Sigmoid colon (tissue), 3 donors: ENCODE measurements at regions not wholly inside any gene's neighbourhood (a gene's known extent, or its start where the extent isn't known, plus 50 kb on each side); places are given as distances from the start of the nearest gene placed in this dataset.

ENCODE experiments used
- CTCF ChIP-seq, 4 experiments: fragments of 450-650 bp in 3 of 4; fragments of 200-600 bp in 1 of 4; IDR thresholded peaks; one replicate each; pipeline ENCODE4 v1.5.1; 2016 to 2019; ENCODE audit warnings: antibody characterized with exemption in 4 of 4, mild to moderate bottlenecking in 3 of 4, moderate library complexity in 2 of 4
- POLR2A ChIP-seq, 2 donors: fragments of 450-650 bp; IDR thresholded peaks; one replicate each; pipeline ENCODE4 v1.6.1; 2016; ENCODE audit warnings: antibody characterized with exemption in 2 of 2, mild to moderate bottlenecking in 2 of 2, moderate library complexity in 2 of 2

GRCh38 chr17:72514321-72514861 is 393.6 kb downstream of the SOX9 start:
- no peak for TF ChIP-seq CTCF (IDR thresholded peaks at IDR 0.05)
- TF ChIP-seq POLR2A (IDR thresholded peaks at IDR 0.05) = no peak
